ENCODE measurements at regions not wholly inside any gene's neighbourhood (a gene's known extent, or its start where the extent isn't known, plus 50 kb on each side); places are given as distances from the start of the nearest gene placed in this dataset.

GRCh38 chr12:90067791-90068190 lies 359.2 kb upstream of the ATP2B1 start:
- H2AFZ ChIP-seq (ENCODE audit: low read depth, low read length): no peak overlapping the region
- no peaks in the 10 kb centered on the region for H3F3A ChIP-seq (ENCODE audit: insufficient read depth, low read length, poor library complexity, severe bottlenecking)
- H3K9me2 ChIP-seq (ENCODE audit: insufficient read depth, low read length): no peaks in the 10 kb centered on the region
- no peak overlapping the region for H3K9ac ChIP-seq (ENCODE audit: low read length)
- H3K79me2 ChIP-seq (replicated peaks; ENCODE audit: insufficient read depth, low read length): no peaks in the 10 kb centered on the region
- H3K36me3 ChIP-seq (ENCODE audit: insufficient read depth, low read length): no peaks in the 10 kb centered on the region
- no peak for TF ChIP-seq SMC3 (conservative IDR thresholded peaks at IDR 0.05; ENCODE audit: poor library complexity)
- no peak for TF ChIP-seq EP300 (conservative IDR thresholded peaks at IDR 0.05; ENCODE audit: poor library complexity, severe bottlenecking)
- TF ChIP-seq POLR2AphosphoS5 (IDR thresholded peaks at IDR 0.05): no peak
- no peak for TF ChIP-seq EZH2 (IDR thresholded peaks at IDR 0.05; ENCODE audit: borderline replicate concordance, insufficient read depth, low read length, poor library complexity, severe bottlenecking)
- no peak for TF ChIP-seq RAD21 (conservative IDR thresholded peaks at IDR 0.05)
- no peak for TF ChIP-seq MXI1 (conservative IDR thresholded peaks at IDR 0.05; ENCODE audit: poor library complexity, severe bottlenecking)
- TF ChIP-seq REST (IDR thresholded peaks at IDR 0.05; ENCODE audit: borderline replicate concordance): no peak
- TF ChIP-seq CTCF (IDR thresholded peaks at IDR 0.05; ENCODE audit: poor library complexity, severe bottlenecking): no peak
- TF ChIP-seq TAF1 (IDR thresholded peaks at IDR 0.05; ENCODE audit: low read depth): no peak
- H3K9me3 ChIP-seq (ENCODE audit: low read length): no peaks in the 10 kb centered on the region
- no peaks in the 10 kb centered on the region for H3K27me3 ChIP-seq (ENCODE audit: insufficient read depth, low read depth, low read length)
- H4K20me1 ChIP-seq (ENCODE audit: insufficient read depth): no peaks in the 10 kb centered on the region
- no peak overlapping the region for H3K4me3 ChIP-seq (ENCODE audit: low read length)
- H3K27ac ChIP-seq (ENCODE audit: low read length): no peak overlapping the region
- H3K4me2 ChIP-seq (ENCODE audit: low read length): no peak overlapping the region

GRCh38 chr12:90064852-90065801 lies 356.5 kb upstream of the ATP2B1 start:
- H3K4me3 ChIP-seq (ENCODE audit: low read length): no peak overlapping the region
- H3K9me3 ChIP-seq (ENCODE audit: low read length): no peaks in the 10 kb centered on the region
- H4K20me1 ChIP-seq (ENCODE audit: insufficient read depth): no peaks in the 10 kb centered on the region
- no peaks in the 10 kb centered on the region for H3K27me3 ChIP-seq (ENCODE audit: insufficient read depth, low read depth, low read length)
- H3K9ac ChIP-seq (ENCODE audit: low read length): no peak overlapping the region
- H3K36me3 ChIP-seq (ENCODE audit: insufficient read depth, low read length): no peaks in the 10 kb centered on the region
- no peaks in the 10 kb centered on the region for H3F3A ChIP-seq (ENCODE audit: insufficient read depth, low read length, poor library complexity, severe bottlenecking)
- no peaks in the 10 kb centered on the region for H3K79me2 ChIP-seq (replicated peaks; ENCODE audit: insufficient read depth, low read length)
- H3K27ac ChIP-seq (ENCODE audit: low read length): no peak overlapping the region
- H3K9me2 ChIP-seq (ENCODE audit: insufficient read depth, low read length): no peaks in the 10 kb centered on the region
- no peak for TF ChIP-seq SMC3 (conservative IDR thresholded peaks at IDR 0.05; ENCODE audit: poor library complexity)
- TF ChIP-seq EP300 (conservative IDR thresholded peaks at IDR 0.05; ENCODE audit: poor library complexity, severe bottlenecking): no peak
- no peak for TF ChIP-seq RAD21 (conservative IDR thresholded peaks at IDR 0.05)
- no peak for TF ChIP-seq MXI1 (conservative IDR thresholded peaks at IDR 0.05; ENCODE audit: poor library complexity, severe bottlenecking)
- TF ChIP-seq TAF1 (IDR thresholded peaks at IDR 0.05; ENCODE audit: low read depth): no peak
- H3K4me2 ChIP-seq (ENCODE audit: low read length): no peak overlapping the region
- no peak overlapping the region for H2AFZ ChIP-seq (ENCODE audit: low read depth, low read length)

All from neural cell (in vitro differentiated cells).